ENCODE measurements at regions not wholly inside any gene's neighbourhood (a gene's known extent, or its start where the extent isn't known, plus 50 kb on each side); places are given as distances from the start of the nearest gene placed in this dataset.

- no peak for TF ChIP-seq POLR2AphosphoS5 (IDR thresholded peaks at IDR 0.05)
- TF ChIP-seq, protein P1, sequence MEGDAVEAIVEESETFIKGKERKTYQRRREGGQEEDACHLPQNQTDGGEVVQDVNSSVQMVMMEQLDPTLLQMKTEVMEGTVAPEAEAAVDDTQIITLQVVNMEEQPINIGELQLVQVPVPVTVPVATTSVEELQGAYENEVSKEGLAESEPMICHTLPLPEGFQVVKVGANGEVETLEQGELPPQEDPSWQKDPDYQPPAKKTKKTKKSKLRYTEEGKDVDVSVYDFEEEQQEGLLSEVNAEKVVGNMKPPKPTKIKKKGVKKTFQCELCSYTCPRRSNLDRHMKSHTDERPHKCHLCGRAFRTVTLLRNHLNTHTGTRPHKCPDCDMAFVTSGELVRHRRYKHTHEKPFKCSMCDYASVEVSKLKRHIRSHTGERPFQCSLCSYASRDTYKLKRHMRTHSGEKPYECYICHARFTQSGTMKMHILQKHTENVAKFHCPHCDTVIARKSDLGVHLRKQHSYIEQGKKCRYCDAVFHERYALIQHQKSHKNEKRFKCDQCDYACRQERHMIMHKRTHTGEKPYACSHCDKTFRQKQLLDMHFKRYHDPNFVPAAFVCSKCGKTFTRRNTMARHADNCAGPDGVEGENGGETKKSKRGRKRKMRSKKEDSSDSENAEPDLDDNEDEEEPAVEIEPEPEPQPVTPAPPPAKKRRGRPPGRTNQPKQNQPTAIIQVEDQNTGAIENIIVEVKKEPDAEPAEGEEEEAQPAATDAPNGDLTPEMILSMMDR (IDR thresholded peaks at IDR 0.05), result no peak
Observed at GRCh38 chr16:48817032-48817431, 207.1 kb upstream of the N4BP1 start.
